ENCODE measurements at regions not wholly inside any gene's neighbourhood (a gene's known extent, or its start where the extent isn't known, plus 50 kb on each side); places are given as distances from the start of the nearest gene placed in this dataset.

GRCh38 chr2:75922191-75922590 is 211.5 kb upstream of the GCFC2 start:
- DNase-seq (ENCODE audit: low read depth in 2 of 2) = no peak
- H3K4me3 ChIP-seq (replicated peaks in 1 of 2; ENCODE audit: low read depth in 2 of 2, low read length in 2 of 2) = no peak overlapping the region
- TF ChIP-seq CTCF (IDR thresholded peaks at IDR 0.05; ENCODE audit: low read depth, low read length) = no peak

- TF ChIP-seq CTCF (IDR thresholded peaks at IDR 0.05; ENCODE audit: low read depth, low read length) = no peak
- no peak for DNase-seq (ENCODE audit: low read depth in 2 of 2)
- H3K4me3 ChIP-seq (replicated peaks in 1 of 2; ENCODE audit: low read depth in 2 of 2, low read length in 2 of 2) = no peak overlapping the region
Observed at GRCh38 chr2:75920859-75921551, 210.3 kb upstream of the GCFC2 start.

GRCh38 chr2:75915851-75916634 is 205.3 kb upstream of the GCFC2 start:
- H3K4me3 ChIP-seq (replicated peaks in 1 of 2; ENCODE audit: low read depth in 2 of 2, low read length in 2 of 2) = no peak overlapping the region
- TF ChIP-seq CTCF (IDR thresholded peaks at IDR 0.05; ENCODE audit: low read depth, low read length) = no peak
- no peak for DNase-seq (ENCODE audit: low read depth in 2 of 2)

- DNase-seq (ENCODE audit: low read depth in 2 of 2) = no peak
- no peak overlapping the region for H3K4me3 ChIP-seq (replicated peaks in 1 of 2; ENCODE audit: low read depth in 2 of 2, low read length in 2 of 2)
- TF ChIP-seq CTCF (IDR thresholded peaks at IDR 0.05; ENCODE audit: low read depth, low read length) = peak; percentile 13
Observed at GRCh38 chr2:75896779-75897366, 186.2 kb upstream of the GCFC2 start.

GRCh38 chr2:75894170-75894569 is 183.5 kb upstream of the GCFC2 start:
- H3K4me3 ChIP-seq (replicated peaks in 1 of 2; ENCODE audit: low read depth in 2 of 2, low read length in 2 of 2) = no peak overlapping the region
- no peak for DNase-seq (ENCODE audit: low read depth in 2 of 2)
- TF ChIP-seq CTCF (IDR thresholded peaks at IDR 0.05; ENCODE audit: low read depth, low read length) = no peak

- DNase-seq (ENCODE audit: low read depth in 2 of 2) = no peak
- H3K4me3 ChIP-seq (replicated peaks in 1 of 2; ENCODE audit: low read depth in 2 of 2, low read length in 2 of 2) = no peak overlapping the region
- TF ChIP-seq CTCF (IDR thresholded peaks at IDR 0.05; ENCODE audit: low read depth, low read length) = no peak
Observed at GRCh38 chr2:75892490-75892889, 181.8 kb upstream of the GCFC2 start.

Data from cardiac fibroblast (primary cell).